Neural cell (in vitro differentiated cells): ENCODE measurements at regions not wholly inside any gene's neighbourhood (a gene's known extent, or its start where the extent isn't known, plus 50 kb on each side); places are given as distances from the start of the nearest gene placed in this dataset.

Experiments
- H2AFZ ChIP-seq: fragments of 200-600, 300-800 bp; sonication (generic), shearing (Covaris generic); 2 replicates; pipeline ENCODE4 v1.6.0; 2014; ENCODE audit warnings: low read depth, mild to moderate bottlenecking, antibody characterized with exemption, low read length, moderate library complexity
- H3F3A ChIP-seq: fragments of 200-600 bp; shearing (Covaris generic); 2 replicates; pipeline ENCODE4 v1.6.1; 2016; ENCODE audit warnings: mild to moderate bottlenecking, moderate library complexity, mixed read lengths, antibody characterized with exemption, low read length; ENCODE audit not compliant: insufficient read depth, poor library complexity, severe bottlenecking
- H3K27ac ChIP-seq: fragments of 200-600, 300-800 bp; sonication (generic), shearing (Covaris generic); 2 replicates; pipeline ENCODE4 v1.5.1; 2014; ENCODE audit warnings: mild to moderate bottlenecking, low read length, moderate library complexity
- H3K27me3 ChIP-seq: fragments of 300-800, 200-600 bp; sonication (generic), shearing (Covaris generic); 2 replicates; pipeline ENCODE4 v1.6.0; 2014; ENCODE audit warnings: mild to moderate bottlenecking, low read depth, low read length, moderate library complexity; ENCODE audit not compliant: insufficient read depth
- H3K36me3 ChIP-seq: fragments of 300-800, 200-600 bp; sonication (generic), shearing (Covaris generic); 2 replicates; pipeline ENCODE4 v1.5.1; 2014; ENCODE audit warnings: mild to moderate bottlenecking, antibody characterized with exemption, low read length, moderate library complexity; ENCODE audit not compliant: insufficient read depth
- H3K4me2 ChIP-seq: fragments of 300-800, 200-600 bp; sonication (generic), shearing (Covaris generic); 2 replicates; pipeline ENCODE4 v1.6.0; 2014; ENCODE audit warnings: mild to moderate bottlenecking, low read length
- H3K4me3 ChIP-seq: fragments of 300-800, 200-600 bp; sonication (generic), shearing (Covaris generic); 2 replicates; pipeline ENCODE4 v1.5.1; 2014; ENCODE audit warnings: mild to moderate bottlenecking, low read length, moderate library complexity
- H3K79me2 ChIP-seq: fragments of 200-600 bp; shearing (Covaris generic); replicated peaks from 2 replicates; pipeline ENCODE4 v1.6.0; 2014; ENCODE audit warnings: mild to moderate bottlenecking, low read length, moderate library complexity; ENCODE audit not compliant: insufficient read depth
- H3K9ac ChIP-seq: fragments of 300-800, 200-600 bp; sonication (generic), shearing (Covaris generic); 2 replicates; pipeline ENCODE4 v1.6.1; 2016; ENCODE audit warnings: mild to moderate bottlenecking, low read length, mixed read lengths
- H3K9me2 ChIP-seq: fragments of 200-600 bp; shearing (Covaris generic); 2 replicates; pipeline ENCODE4 v1.6.1; 2016; ENCODE audit warnings: mild to moderate bottlenecking, low read length, mixed read lengths; ENCODE audit not compliant: insufficient read depth
- H3K9me3 ChIP-seq: fragments of 200-600, 300-800 bp; sonication (generic), shearing (Covaris generic); 2 replicates; pipeline ENCODE4 v1.6.1; 2016; ENCODE audit warnings: mild to moderate bottlenecking, mixed run types, low read length, moderate library complexity, mixed read lengths
- H4K20me1 ChIP-seq: fragments of 200-600 bp; shearing (Covaris generic); 2 replicates; pipeline ENCODE4 v1.6.1; 2016; ENCODE audit warnings: mild to moderate bottlenecking, mixed run types; ENCODE audit not compliant: insufficient read depth
- EP300 ChIP-seq: fragments of 450-650 bp; conservative IDR thresholded peaks from 2 replicates; pipeline ENCODE4 v1.6.1; 2014; ENCODE audit warnings: antibody characterized with exemption, mild to moderate bottlenecking, moderate library complexity; ENCODE audit not compliant: poor library complexity, severe bottlenecking
- EZH2 ChIP-seq: fragments of 200-600, 300-800 bp; shearing (Covaris generic), sonication (generic); IDR thresholded peaks from 2 replicates; pipeline ENCODE4 v1.6.1; 2014; ENCODE audit warnings: antibody characterized with exemption, low read length, borderline replicate concordance, mild to moderate bottlenecking; ENCODE audit not compliant: insufficient read depth, poor library complexity, severe bottlenecking
- MXI1 ChIP-seq: fragments of 450-650 bp; conservative IDR thresholded peaks from 2 replicates; pipeline ENCODE4 v1.6.1; 2014; ENCODE audit warnings: antibody characterized with exemption, mild to moderate bottlenecking; ENCODE audit not compliant: poor library complexity, severe bottlenecking
- POLR2AphosphoS5 ChIP-seq: IDR thresholded peaks from 2 replicates; pipeline ENCODE4 v1.6.1; 2012
- RAD21 ChIP-seq: fragments of 450-650 bp; conservative IDR thresholded peaks from 2 replicates; pipeline ENCODE4 v1.6.1; 2014; ENCODE audit warnings: antibody characterized with exemption, mild to moderate bottlenecking, moderate library complexity
- SMC3 ChIP-seq: fragments of 450-650 bp; conservative IDR thresholded peaks from 2 replicates; pipeline ENCODE4 v1.6.1; 2014; ENCODE audit warnings: antibody characterized with exemption, mild to moderate bottlenecking, moderate library complexity; ENCODE audit not compliant: poor library complexity
- TAF1 ChIP-seq: IDR thresholded peaks from 2 replicates; pipeline ENCODE4 v1.6.1; 2012; ENCODE audit warnings: low read depth
- TF ChIP-seq, protein P1 (sequence below): fragments of 450-650 bp; IDR thresholded peaks from 2 replicates; pipeline ENCODE4 v1.5.1; 2014; ENCODE audit warnings: antibody characterized with exemption, mild to moderate bottlenecking, moderate library complexity; ENCODE audit not compliant: poor library complexity, severe bottlenecking
- TF ChIP-seq, protein P2 (sequence below): IDR thresholded peaks from 2 replicates; pipeline ENCODE4 v1.6.1; 2012; ENCODE audit warnings: borderline replicate concordance

DNA sequence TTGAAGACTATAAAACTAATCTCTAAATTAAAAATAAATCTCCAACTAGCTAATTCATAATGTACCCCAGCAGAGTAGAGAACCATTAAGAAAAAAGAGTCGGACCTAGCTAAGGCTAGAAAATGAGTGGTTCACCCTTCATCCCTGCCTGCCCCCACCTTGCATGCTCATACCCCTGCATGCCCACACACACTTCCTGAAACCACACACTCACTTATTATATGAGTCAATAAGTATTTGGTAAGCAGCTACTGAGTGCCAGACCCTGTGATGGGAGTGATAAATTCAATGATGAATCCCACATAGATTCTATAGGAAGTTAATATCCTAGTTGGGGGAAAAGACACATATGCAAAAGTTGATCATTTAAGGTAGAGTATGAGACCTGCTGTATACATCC, 152.9 kb upstream of the INHBA start:
- TF ChIP-seq RAD21 (no peak), SMC3 (no peak), EP300 (no peak)
- TF ChIP-seq, protein P1, sequence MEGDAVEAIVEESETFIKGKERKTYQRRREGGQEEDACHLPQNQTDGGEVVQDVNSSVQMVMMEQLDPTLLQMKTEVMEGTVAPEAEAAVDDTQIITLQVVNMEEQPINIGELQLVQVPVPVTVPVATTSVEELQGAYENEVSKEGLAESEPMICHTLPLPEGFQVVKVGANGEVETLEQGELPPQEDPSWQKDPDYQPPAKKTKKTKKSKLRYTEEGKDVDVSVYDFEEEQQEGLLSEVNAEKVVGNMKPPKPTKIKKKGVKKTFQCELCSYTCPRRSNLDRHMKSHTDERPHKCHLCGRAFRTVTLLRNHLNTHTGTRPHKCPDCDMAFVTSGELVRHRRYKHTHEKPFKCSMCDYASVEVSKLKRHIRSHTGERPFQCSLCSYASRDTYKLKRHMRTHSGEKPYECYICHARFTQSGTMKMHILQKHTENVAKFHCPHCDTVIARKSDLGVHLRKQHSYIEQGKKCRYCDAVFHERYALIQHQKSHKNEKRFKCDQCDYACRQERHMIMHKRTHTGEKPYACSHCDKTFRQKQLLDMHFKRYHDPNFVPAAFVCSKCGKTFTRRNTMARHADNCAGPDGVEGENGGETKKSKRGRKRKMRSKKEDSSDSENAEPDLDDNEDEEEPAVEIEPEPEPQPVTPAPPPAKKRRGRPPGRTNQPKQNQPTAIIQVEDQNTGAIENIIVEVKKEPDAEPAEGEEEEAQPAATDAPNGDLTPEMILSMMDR, result no peak
- Histone ChIP-seq H3K79me2 (no peaks in the 10 kb centered on the region), H3K9me2 (no peaks in the 10 kb centered on the region), H2AFZ (no peak overlapping the region), H3K27ac (no peak overlapping the region), H3K9ac (no peak overlapping the region), H3F3A (no peaks in the 10 kb centered on the region), H3K36me3 (no peaks in the 10 kb centered on the region), H4K20me1 (no peaks in the 10 kb centered on the region), H3K4me3 (no peak overlapping the region), H3K4me2 (no peak overlapping the region), H3K9me3 (no peaks in the 10 kb centered on the region), H3K27me3 (no peaks in the 10 kb centered on the region)

DNA sequence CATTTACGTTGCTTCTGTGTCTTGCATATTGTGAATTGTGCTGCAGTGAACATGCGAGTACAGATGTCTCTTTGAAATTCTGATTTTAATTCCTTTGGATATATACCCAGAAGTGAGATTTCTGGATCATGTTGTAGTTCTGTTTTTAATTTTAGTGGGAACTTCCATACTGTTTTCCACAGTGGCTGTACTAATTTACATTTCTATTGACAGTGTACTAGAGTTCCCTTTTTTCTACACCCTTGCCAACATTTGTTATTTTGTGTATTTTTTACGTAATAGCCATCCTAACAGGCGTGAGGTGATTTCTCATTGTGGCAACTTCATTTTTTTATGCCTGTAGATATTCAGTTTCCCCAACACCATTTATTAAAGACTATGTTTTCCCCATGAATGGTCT, 144.7 kb upstream of the INHBA start:
- Histone ChIP-seq H2AFZ (no peak overlapping the region), H3K4me2 (no peak overlapping the region), H3K9me3 (no peaks in the 10 kb centered on the region), H4K20me1 (no peaks in the 10 kb centered on the region), H3K36me3 (no peaks in the 10 kb centered on the region), H3F3A (no peaks in the 10 kb centered on the region), H3K4me3 (no peak overlapping the region), H3K9ac (no peak overlapping the region), H3K79me2 (no peaks in the 10 kb centered on the region), H3K27ac (no peak overlapping the region), H3K27me3 (no peaks in the 10 kb centered on the region), H3K9me2 (no peaks in the 10 kb centered on the region)
- TF ChIP-seq RAD21 (no peak), MXI1 (no peak), EZH2 (no peak), SMC3 (no peak), POLR2AphosphoS5 (no peak), TAF1 (no peak), EP300 (no peak)
- TF ChIP-seq, protein P1, result no peak
- TF ChIP-seq, protein P2, sequence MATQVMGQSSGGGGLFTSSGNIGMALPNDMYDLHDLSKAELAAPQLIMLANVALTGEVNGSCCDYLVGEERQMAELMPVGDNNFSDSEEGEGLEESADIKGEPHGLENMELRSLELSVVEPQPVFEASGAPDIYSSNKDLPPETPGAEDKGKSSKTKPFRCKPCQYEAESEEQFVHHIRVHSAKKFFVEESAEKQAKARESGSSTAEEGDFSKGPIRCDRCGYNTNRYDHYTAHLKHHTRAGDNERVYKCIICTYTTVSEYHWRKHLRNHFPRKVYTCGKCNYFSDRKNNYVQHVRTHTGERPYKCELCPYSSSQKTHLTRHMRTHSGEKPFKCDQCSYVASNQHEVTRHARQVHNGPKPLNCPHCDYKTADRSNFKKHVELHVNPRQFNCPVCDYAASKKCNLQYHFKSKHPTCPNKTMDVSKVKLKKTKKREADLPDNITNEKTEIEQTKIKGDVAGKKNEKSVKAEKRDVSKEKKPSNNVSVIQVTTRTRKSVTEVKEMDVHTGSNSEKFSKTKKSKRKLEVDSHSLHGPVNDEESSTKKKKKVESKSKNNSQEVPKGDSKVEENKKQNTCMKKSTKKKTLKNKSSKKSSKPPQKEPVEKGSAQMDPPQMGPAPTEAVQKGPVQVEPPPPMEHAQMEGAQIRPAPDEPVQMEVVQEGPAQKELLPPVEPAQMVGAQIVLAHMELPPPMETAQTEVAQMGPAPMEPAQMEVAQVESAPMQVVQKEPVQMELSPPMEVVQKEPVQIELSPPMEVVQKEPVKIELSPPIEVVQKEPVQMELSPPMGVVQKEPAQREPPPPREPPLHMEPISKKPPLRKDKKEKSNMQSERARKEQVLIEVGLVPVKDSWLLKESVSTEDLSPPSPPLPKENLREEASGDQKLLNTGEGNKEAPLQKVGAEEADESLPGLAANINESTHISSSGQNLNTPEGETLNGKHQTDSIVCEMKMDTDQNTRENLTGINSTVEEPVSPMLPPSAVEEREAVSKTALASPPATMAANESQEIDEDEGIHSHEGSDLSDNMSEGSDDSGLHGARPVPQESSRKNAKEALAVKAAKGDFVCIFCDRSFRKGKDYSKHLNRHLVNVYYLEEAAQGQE, result no peak
